Sigmoid colon (tissue), 4 donors: ENCODE measurements at regions not wholly inside any gene's neighbourhood (a gene's known extent, or its start where the extent isn't known, plus 50 kb on each side); places are given as distances from the start of the nearest gene placed in this dataset.
"Not testable (repeated sequence)": the region's sequence is repeated elsewhere in the genome, so short reads cannot be mapped to it uniquely, and the experiment has no call there.

Experiments
- CTCF ChIP-seq, 4 experiments: fragments of 450-650 bp in 3 of 4; fragments of 200-600 bp in 1 of 4; IDR thresholded peaks; one replicate each; pipeline ENCODE4 v1.5.1; 2016 to 2019; ENCODE audit warnings: antibody characterized with exemption in 4 of 4, mild to moderate bottlenecking in 3 of 4, moderate library complexity in 2 of 4
- EP300 ChIP-seq, 4 donors: sonication (generic); formaldehyde crosslinking; IDR thresholded peaks; one replicate each; pipeline ENCODE4 v1.6.1; 2017; ENCODE audit warnings: antibody characterized with exemption in 4 of 4
- POLR2A ChIP-seq, 2 donors: fragments of 450-650 bp; IDR thresholded peaks; one replicate each; pipeline ENCODE4 v1.6.1; 2016; ENCODE audit warnings: antibody characterized with exemption in 2 of 2, mild to moderate bottlenecking in 2 of 2, moderate library complexity in 2 of 2

- not testable (repeated sequence) for TF ChIP-seq POLR2A, EP300, CTCF (IDR thresholded peaks at IDR 0.05)
Observed at GRCh38 chr13:79173691-79174090, 232.4 kb downstream of the RBM26 start.
